Glutamatergic neuron (in vitro differentiated cells): ENCODE measurements at regions not wholly inside any gene's neighbourhood (a gene's known extent, or its start where the extent isn't known, plus 50 kb on each side); places are given as distances from the start of the nearest gene placed in this dataset.

Source experiments
- DNase-seq: peaks from one replicate; pipeline ENCODE4 v3.0.0; 2022
- H3K27ac Mint-ChIP-seq: one replicate; pipeline ENCODE4 v1.8.0; 2020; ENCODE audit warnings: mild to moderate bottlenecking, mixed read lengths, inconsistent platforms; ENCODE audit not compliant: unreplicated experiment
- H3K27me3 Mint-ChIP-seq: one replicate; pipeline ENCODE4 v1.8.0; 2020; ENCODE audit warnings: mild to moderate bottlenecking, moderate library complexity, mixed read lengths, inconsistent platforms; ENCODE audit not compliant: unreplicated experiment
- H3K36me3 Mint-ChIP-seq: one replicate; pipeline ENCODE4 v1.8.0; 2020; ENCODE audit warnings: mild to moderate bottlenecking, mixed read lengths, inconsistent platforms; ENCODE audit not compliant: unreplicated experiment
- H3K4me1 Mint-ChIP-seq: one replicate; pipeline ENCODE4 v1.8.0; 2020; ENCODE audit warnings: mild to moderate bottlenecking, low read depth, mixed read lengths, inconsistent platforms; ENCODE audit not compliant: unreplicated experiment
- H3K4me3 Mint-ChIP-seq: one replicate; pipeline ENCODE4 v1.8.0; 2020; ENCODE audit warnings: mild to moderate bottlenecking, mixed read lengths, inconsistent platforms; ENCODE audit not compliant: unreplicated experiment
- H3K9me3 Mint-ChIP-seq: one replicate; pipeline ENCODE4 v1.8.0; 2020; ENCODE audit warnings: mild to moderate bottlenecking, moderate library complexity, mixed read lengths, inconsistent platforms; ENCODE audit not compliant: unreplicated experiment
- TF ChIP-seq, protein P1 (sequence below): fragments of 200-600 bp; sonication (generic); IDR thresholded peaks from one replicate; pipeline ENCODE4 v1.5.0; 2021; ENCODE audit not compliant: partially characterized antibody, unreplicated experiment

DNA sequence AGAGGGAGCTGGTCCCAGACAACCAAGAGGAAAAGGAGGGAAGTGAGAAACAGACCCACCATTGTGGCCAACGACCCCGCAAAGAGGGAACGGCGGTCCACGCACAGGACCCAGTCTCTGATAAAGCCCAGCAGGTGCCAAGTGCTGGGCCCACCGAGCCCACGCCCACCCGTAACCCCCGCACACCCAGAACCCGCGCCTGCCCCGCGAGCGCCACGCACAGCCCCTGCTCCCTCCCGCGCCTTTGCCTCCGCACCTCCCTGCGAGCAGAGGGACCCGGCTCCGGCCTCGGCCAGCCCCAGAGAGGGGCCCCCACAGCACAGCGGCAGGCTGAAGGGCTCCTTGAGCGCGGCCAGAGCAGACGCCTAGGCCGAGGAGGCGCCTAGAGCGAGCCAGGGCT, 1192.2 kb downstream of the PCDH17 start:
- no peaks in the 10 kb centered on the region for H3K4me1 Mint-ChIP-seq
- H3K36me3 Mint-ChIP-seq = peaks cover 6% of the 10 kb centered on the region
- peaks cover 2% of the 10 kb centered on the region for H3K27me3 Mint-ChIP-seq
- TF ChIP-seq, protein P1, sequence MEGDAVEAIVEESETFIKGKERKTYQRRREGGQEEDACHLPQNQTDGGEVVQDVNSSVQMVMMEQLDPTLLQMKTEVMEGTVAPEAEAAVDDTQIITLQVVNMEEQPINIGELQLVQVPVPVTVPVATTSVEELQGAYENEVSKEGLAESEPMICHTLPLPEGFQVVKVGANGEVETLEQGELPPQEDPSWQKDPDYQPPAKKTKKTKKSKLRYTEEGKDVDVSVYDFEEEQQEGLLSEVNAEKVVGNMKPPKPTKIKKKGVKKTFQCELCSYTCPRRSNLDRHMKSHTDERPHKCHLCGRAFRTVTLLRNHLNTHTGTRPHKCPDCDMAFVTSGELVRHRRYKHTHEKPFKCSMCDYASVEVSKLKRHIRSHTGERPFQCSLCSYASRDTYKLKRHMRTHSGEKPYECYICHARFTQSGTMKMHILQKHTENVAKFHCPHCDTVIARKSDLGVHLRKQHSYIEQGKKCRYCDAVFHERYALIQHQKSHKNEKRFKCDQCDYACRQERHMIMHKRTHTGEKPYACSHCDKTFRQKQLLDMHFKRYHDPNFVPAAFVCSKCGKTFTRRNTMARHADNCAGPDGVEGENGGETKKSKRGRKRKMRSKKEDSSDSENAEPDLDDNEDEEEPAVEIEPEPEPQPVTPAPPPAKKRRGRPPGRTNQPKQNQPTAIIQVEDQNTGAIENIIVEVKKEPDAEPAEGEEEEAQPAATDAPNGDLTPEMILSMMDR = no peak
- DNase-seq = no peak
- no peaks in the 10 kb centered on the region for H3K9me3 Mint-ChIP-seq
- H3K4me3 Mint-ChIP-seq = no peak overlapping the region
- H3K27ac Mint-ChIP-seq = no peak overlapping the region

DNA sequence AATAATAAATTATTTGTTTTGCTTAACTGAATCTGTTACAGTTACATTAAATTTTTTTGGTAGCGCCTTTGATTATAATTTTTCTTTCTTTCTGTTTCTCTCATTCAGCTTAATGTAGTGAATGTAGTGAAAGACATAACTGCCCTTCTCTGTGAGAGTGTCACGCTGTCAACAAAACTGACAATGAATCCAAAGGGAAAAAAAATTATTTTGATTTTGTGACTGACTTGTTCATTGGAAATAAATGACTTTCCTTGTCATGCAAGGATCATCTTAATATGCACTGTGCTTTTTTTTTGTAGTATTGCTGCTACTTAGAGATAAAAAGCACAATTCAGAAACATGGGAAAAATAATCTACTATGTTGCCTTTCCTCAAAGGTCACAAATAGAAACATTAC, 1196.4 kb downstream of the PCDH17 start:
- peaks cover 1% of the 10 kb centered on the region for H3K9me3 Mint-ChIP-seq
- DNase-seq = no peak
- H3K4me3 Mint-ChIP-seq = no peak overlapping the region
- TF ChIP-seq, protein P1 = no peak
- peaks cover 3% of the 10 kb centered on the region for H3K27me3 Mint-ChIP-seq
- no peak overlapping the region for H3K27ac Mint-ChIP-seq
- peaks cover 3% of the 10 kb centered on the region for H3K36me3 Mint-ChIP-seq
- no peaks in the 10 kb centered on the region for H3K4me1 Mint-ChIP-seq

DNA sequence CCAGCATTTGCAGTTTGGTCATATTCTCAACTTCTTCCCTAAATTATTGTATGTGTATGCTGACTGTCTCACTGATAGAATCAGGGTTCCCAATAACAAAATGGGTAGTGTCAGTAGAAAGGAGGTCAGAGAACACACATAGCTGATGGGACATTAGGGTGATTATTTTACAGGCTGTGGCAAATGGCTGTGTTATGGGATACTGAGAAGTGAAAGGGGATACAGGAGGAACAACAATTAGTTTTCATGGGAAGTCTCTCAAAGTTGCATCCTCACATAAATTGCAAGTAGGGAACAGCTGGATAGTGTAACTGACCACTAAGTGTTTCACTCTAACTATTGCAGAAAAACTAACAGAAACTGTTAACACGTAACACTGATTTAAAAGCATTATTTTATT, 1199.3 kb downstream of the PCDH17 start:
- no peak overlapping the region for H3K4me3 Mint-ChIP-seq
- peaks cover 1% of the 10 kb centered on the region for H3K27me3 Mint-ChIP-seq
- H3K36me3 Mint-ChIP-seq = no peaks in the 10 kb centered on the region
- no peaks in the 10 kb centered on the region for H3K4me1 Mint-ChIP-seq
- peaks cover 1% of the 10 kb centered on the region for H3K9me3 Mint-ChIP-seq
- TF ChIP-seq, protein P1 = no peak
- DNase-seq = no peak
- no peak overlapping the region for H3K27ac Mint-ChIP-seq

DNA sequence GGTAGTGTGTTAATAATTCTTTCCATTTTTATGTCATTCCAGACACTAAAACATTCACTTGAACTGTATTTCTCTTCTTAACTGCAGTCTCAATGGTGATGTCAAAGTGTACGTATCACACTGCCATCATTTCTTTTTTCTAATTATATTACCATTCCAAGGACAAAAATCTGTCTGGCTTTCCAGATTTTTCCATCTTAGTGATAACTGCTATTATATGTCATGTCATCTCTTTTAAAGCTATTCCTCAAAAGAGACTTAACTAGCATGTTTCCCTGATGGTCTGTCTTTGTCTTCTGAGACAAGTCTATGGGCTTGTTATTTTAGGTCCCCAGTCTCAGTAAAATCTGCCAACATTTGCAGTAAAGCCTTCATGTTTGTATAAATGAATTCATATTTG, 1207.1 kb downstream of the PCDH17 start:
- TF ChIP-seq, protein P1 = no peak
- Mint-ChIP-seq H3K4me3 (no peak overlapping the region), H3K27ac (no peak overlapping the region), H3K4me1 (no peaks in the 10 kb centered on the region), H3K36me3 (peaks cover under 1% of the 10 kb centered on the region), H3K27me3 (no peaks in the 10 kb centered on the region), H3K9me3 (peaks cover 2% of the 10 kb centered on the region)
- DNase-seq = no peak

DNA sequence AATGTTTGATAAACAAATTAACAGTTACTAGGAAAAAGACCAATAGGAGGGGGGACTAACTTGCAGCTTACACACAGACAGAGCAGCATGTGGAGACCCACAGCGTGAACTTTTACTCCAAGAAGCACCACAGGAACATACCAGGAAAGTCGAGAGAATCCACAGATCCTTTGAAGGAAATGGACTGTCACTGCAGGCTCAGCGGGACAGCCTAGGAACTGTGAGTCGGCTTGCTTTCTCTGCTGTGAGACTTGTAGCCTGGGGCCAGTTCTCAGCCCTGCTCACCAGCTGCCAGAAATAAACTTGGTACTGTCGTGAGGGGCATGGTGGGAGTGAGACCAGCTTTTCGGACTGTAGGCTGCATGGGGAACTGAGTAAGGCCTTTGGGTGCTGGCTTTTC, 1211.5 kb downstream of the PCDH17 start:
- H3K27ac Mint-ChIP-seq = no peak overlapping the region

More for the DNA sequence above, 1211.5 kb downstream of the PCDH17 start:
- Mint-ChIP-seq H3K36me3 (peaks cover 30% of the 10 kb centered on the region), H3K27me3 (no peaks in the 10 kb centered on the region), H3K4me1 (peaks cover 6% of the 10 kb centered on the region), H3K4me3 (no peak overlapping the region), H3K9me3 (peaks cover 12% of the 10 kb centered on the region)
- no peak for DNase-seq
- TF ChIP-seq, protein P1 = no peak
